Keratinocyte (primary cell): ENCODE measurements at regions not wholly inside any gene's neighbourhood (a gene's known extent, or its start where the extent isn't known, plus 50 kb on each side); places are given as distances from the start of the nearest gene placed in this dataset.

ENCODE experiments used
- DNase-seq: peaks from one replicate; pipeline ENCODE4 v3.0.0-alpha.2; 2011; ENCODE audit warnings: low read depth, missing footprints, low spot score
- FAIRE-seq: peaks from 2 replicates; lab custom pipeline; 2011; peaks lifted over from hg19 to GRCh38; lab: Jason Lieb, UNC
- H2AFZ ChIP-seq: 2 replicates; pipeline ENCODE4 v1.6.0; 2012; ENCODE audit warnings: low read length, control low read depth, inconsistent platforms; ENCODE audit not compliant: control insufficient read depth
- H3K27ac ChIP-seq: 2 replicates; pipeline ENCODE4 v1.5.1; 2011; ENCODE audit warnings: low read length; ENCODE audit not compliant: control insufficient read depth, insufficient read depth
- H3K27me3 ChIP-seq: 3 replicates; pipeline ENCODE4 v1.6.0; 2011; ENCODE audit warnings: low read length; ENCODE audit not compliant: control insufficient read depth, insufficient read depth; ENCODE audit errors: extremely low read depth
- H3K36me3 ChIP-seq, 2 experiments: 2 replicates in 1 of 2; 3 replicates in 1 of 2; pipeline ENCODE4 v1.5.1; 2011; ENCODE audit warnings: low read length in 2 of 2, mild to moderate bottlenecking in 1 of 2; ENCODE audit not compliant: control insufficient read depth in 2 of 2, insufficient read depth in 2 of 2; ENCODE audit errors: extremely low read depth in 1 of 2
- H3K4me1 ChIP-seq: 3 replicates; pipeline ENCODE4 v1.5.1; 2011; ENCODE audit warnings: low read length; ENCODE audit not compliant: control insufficient read depth, insufficient read depth; ENCODE audit errors: extremely low read depth
- H3K4me2 ChIP-seq: 3 replicates; pipeline ENCODE4 v1.6.0; 2011; ENCODE audit warnings: low read depth, low read length; ENCODE audit not compliant: control insufficient read depth, insufficient read depth; ENCODE audit errors: extremely low read depth
- H3K4me3 ChIP-seq, 3 experiments: fragments of 200-600 bp in 1 of 3; sonication (generic) in 1 of 3; 2 replicates in 2 of 3; 3 replicates in 1 of 3; pipeline ENCODE4 v1.5.1; 2011 to 2016; ENCODE audit warnings: low read length in 3 of 3, mild to moderate bottlenecking in 3 of 3, control low read depth in 2 of 3, inconsistent platforms in 1 of 3, low read depth in 1 of 3, mixed read lengths in 1 of 3, mixed run types in 1 of 3, moderate library complexity in 1 of 3; ENCODE audit not compliant: control insufficient read depth in 2 of 3, insufficient read depth in 2 of 3; ENCODE audit errors: extremely low read depth in 1 of 3
- H3K79me2 ChIP-seq: 2 replicates; pipeline ENCODE4 v1.6.0; 2012; ENCODE audit warnings: low read length; ENCODE audit not compliant: control insufficient read depth, insufficient read depth
- H3K9ac ChIP-seq: 3 replicates; pipeline ENCODE4 v1.6.0; 2011; ENCODE audit warnings: low read length; ENCODE audit not compliant: control insufficient read depth, insufficient read depth; ENCODE audit errors: extremely low read depth
- H3K9me1 ChIP-seq: 3 replicates; pipeline ENCODE4 v1.6.0; 2011; ENCODE audit warnings: low read length; ENCODE audit not compliant: control insufficient read depth, insufficient read depth; ENCODE audit errors: extremely low read depth
- H3K9me3 ChIP-seq: 2 replicates; pipeline ENCODE4 v1.5.1; 2012; ENCODE audit warnings: low read depth, low read length; ENCODE audit not compliant: control insufficient read depth
- H4K20me1 ChIP-seq: 3 replicates; pipeline ENCODE4 v1.6.0; 2011; ENCODE audit warnings: low read length; ENCODE audit not compliant: control insufficient read depth, insufficient read depth; ENCODE audit errors: extremely low read depth
- CTCF ChIP-seq, 3 experiments: IDR thresholded peaks in 1 of 3; conservative IDR thresholded peaks in 1 of 3; optimal IDR thresholded peaks in 1 of 3; 2 replicates in 2 of 3; 3 replicates in 1 of 3; pipeline versions ENCODE3 to v1.5.1; 2011; ENCODE audit warnings: low read length in 3 of 3, mild to moderate bottlenecking in 3 of 3, moderate library complexity in 2 of 3, control low read depth in 1 of 3, inconsistent platforms in 1 of 3; ENCODE audit not compliant: insufficient read depth in 2 of 3; ENCODE audit errors: extremely low read depth in 1 of 3
- EZH2 ChIP-seq: IDR thresholded peaks from one replicate; pipeline ENCODE4 v1.6.1; 2012; ENCODE audit warnings: inconsistent platforms, mild to moderate bottlenecking, low read length, moderate library complexity
- dilution Hi-C: fragments of 300-500 bp; cut with MboI; formaldehyde crosslinking; loops from one replicate; pipeline ENCODE4 v1.7.0; 2020; ENCODE audit warnings: low sequenced_read_pairs; ENCODE audit not compliant: extremely low pct_ligation_motif_present

- Histone ChIP-seq H3K27me3 (no peaks in the 10 kb centered on the region), H3K9ac (no peak overlapping the region), H3K4me3 (no peak overlapping the region), H3K36me3 (no peaks in the 10 kb centered on the region), H3K79me2 (no peaks in the 10 kb centered on the region), H3K4me1 (no peaks in the 10 kb centered on the region), H2AFZ (no peak overlapping the region), H3K4me2 (no peak overlapping the region), H3K9me1 (no peaks in the 10 kb centered on the region), H3K27ac (no peak overlapping the region), H3K9me3 (no peaks in the 10 kb centered on the region), H4K20me1 (no peaks in the 10 kb centered on the region)
- TF ChIP-seq CTCF (optimal IDR thresholded peaks at IDR 0.05 in 1 of 3, IDR thresholded peaks at IDR 0.05 in 1 of 3, conservative IDR thresholded peaks at IDR 0.05 in 1 of 3; ENCODE audit: extremely low read depth in 1 of 3, insufficient read depth in 2 of 3, low read length in 3 of 3) = no peak
- TF ChIP-seq EZH2 = no peak
- DNase-seq = no peak
- dilution Hi-C loops = no loop called here
- FAIRE-seq = no peak
Observed at GRCh38 chr4:33532821-33533220, 2711.5 kb downstream of the ARAP2 start.

GRCh38 chr4:33536898-33537297, 2707.4 kb downstream of the ARAP2 start:
- FAIRE-seq = no peak
- no peak overlapping the region for H2AFZ ChIP-seq
- no peak for TF ChIP-seq CTCF (optimal IDR thresholded peaks at IDR 0.05 in 1 of 3, IDR thresholded peaks at IDR 0.05 in 1 of 3, conservative IDR thresholded peaks at IDR 0.05 in 1 of 3; ENCODE audit: extremely low read depth in 1 of 3, insufficient read depth in 2 of 3, low read length in 3 of 3)
- no peak for TF ChIP-seq EZH2
- no peak overlapping the region for H3K4me3 ChIP-seq
- dilution Hi-C loops = no loop called here
- H3K4me2 ChIP-seq = no peak overlapping the region
- no peaks in the 10 kb centered on the region for H4K20me1 ChIP-seq
- H3K9me3 ChIP-seq = no peaks in the 10 kb centered on the region
- H3K9ac ChIP-seq = no peak overlapping the region
- H3K27me3 ChIP-seq = no peaks in the 10 kb centered on the region
- H3K27ac ChIP-seq = no peak overlapping the region
- H3K4me1 ChIP-seq = no peaks in the 10 kb centered on the region
- no peak for DNase-seq
- H3K9me1 ChIP-seq = no peaks in the 10 kb centered on the region
- H3K36me3 ChIP-seq = no peaks in the 10 kb centered on the region
- no peaks in the 10 kb centered on the region for H3K79me2 ChIP-seq
